ENCODE measurements at regions not wholly inside any gene's neighbourhood (a gene's known extent, or its start where the extent isn't known, plus 50 kb on each side); places are given as distances from the start of the nearest gene placed in this dataset.

- no peak overlapping the region for H3K4me3 ChIP-seq (ENCODE audit: extremely low read depth in 1 of 4, insufficient read depth in 2 of 4, low read depth in 3 of 4, low read length in 4 of 4)
- H3K27me3 ChIP-seq (replicated peaks in 1 of 4; ENCODE audit: control insufficient read depth in 3 of 4, extremely low read depth in 1 of 4, insufficient read depth in 3 of 4, low read length in 3 of 4), result no peaks in the 10 kb centered on the region
- H3K4me2 ChIP-seq (ENCODE audit: insufficient read depth in 1 of 2, low read depth in 2 of 2, low read length in 2 of 2), result no peak overlapping the region
- H2BK15ac ChIP-seq (ENCODE audit: low read length), result no peak overlapping the region
- no peak for DNase-seq (ENCODE audit: low read depth in 1 of 2, low spot score in 2 of 2)
- no peak overlapping the region for H3K18ac ChIP-seq (ENCODE audit: extremely low read depth, low read length)
- H3K36me3 ChIP-seq (ENCODE audit: control insufficient read depth in 2 of 4, insufficient read depth in 4 of 4, low read length in 3 of 4), result no peaks in the 10 kb centered on the region
- no peak overlapping the region for H3K56ac ChIP-seq (replicated peaks; ENCODE audit: insufficient read length, low read depth, low read length)
- H3K4ac ChIP-seq (replicated peaks; ENCODE audit: insufficient read length, low read depth, low read length), result no peak overlapping the region
- H3K79me1 ChIP-seq (ENCODE audit: low read depth, low read length), result no peaks in the 10 kb centered on the region
- no peak overlapping the region for H2BK12ac ChIP-seq (ENCODE audit: low read depth, low read length)
- H3K23ac ChIP-seq (ENCODE audit: insufficient read length), result no peak overlapping the region
- H2BK20ac ChIP-seq (ENCODE audit: low read length), result no peak overlapping the region
- FAIRE-seq, result no peak
- H4K5ac ChIP-seq (ENCODE audit: insufficient read length, low read depth, low read length), result no peak overlapping the region
- no peak overlapping the region for H4K8ac ChIP-seq (ENCODE audit: extremely low read depth, insufficient read depth, low read length)
- peaks cover 2 to 5% of the 10 kb centered on the region in 2 experiments; a peak in 1 of 4 replicates for H3K9me3 ChIP-seq (ENCODE audit: insufficient read depth in 2 of 2, low read depth in 1 of 2, low read length in 1 of 2)
- H2AK5ac ChIP-seq (ENCODE audit: low read depth, low read length), result no peak overlapping the region
- no peak overlapping the region for H3K27ac ChIP-seq (ENCODE audit: low read depth, low read length)
- H3K4me1 ChIP-seq (replicated peaks in 1 of 4; ENCODE audit: control insufficient read depth in 3 of 4, insufficient read depth in 4 of 4, low read length in 3 of 4), result no peaks in the 10 kb centered on the region; a peak in 1 of 7 replicates
- no peak overlapping the region for H3K14ac ChIP-seq (ENCODE audit: insufficient read length)
- H2BK5ac ChIP-seq (ENCODE audit: low read depth, low read length), result no peak overlapping the region
- CTCF ChIA-PET (ENCODE audit: partially characterized antibody), result interaction anchor here (0.6 to 0.8 kb wide), 2 partner anchors 187 to 237 kb away, joined by 3 read pairs; no protein-coding TSS in a partner anchor
- H2AFZ ChIP-seq (ENCODE audit: low read length), result no peak overlapping the region
- H3K23me2 ChIP-seq (ENCODE audit: low read depth, low read length), result peaks cover 3% of the 10 kb centered on the region; the same call in 1 of the 2 replicates
- POLR2A ChIA-PET (ENCODE audit: partially characterized antibody), result no interaction called here
- H3K79me2 ChIP-seq (ENCODE audit: control insufficient read depth in 1 of 2, insufficient read depth in 2 of 2, low read length in 2 of 2), result no peaks in the 10 kb centered on the region
- no peak overlapping the region for H3K9ac ChIP-seq (replicated peaks in 1 of 4; ENCODE audit: extremely low read depth in 1 of 4, low read depth in 3 of 4, low read length in 3 of 4)
- H4K20me1 ChIP-seq (replicated peaks in 1 of 2; ENCODE audit: control insufficient read depth in 1 of 2, insufficient read depth in 2 of 2, low read length in 2 of 2), result no peaks in the 10 kb centered on the region
- WGBS, 2 experiments (ENCODE audit: extremely low coverage in 1 of 2, insufficient coverage in 1 of 2, insufficient read length in 1 of 2, insufficient replicate concordance in 2 of 2, low coverage in 1 of 2, low lambda C conversion rate in 2 of 2, missing lambda C conversion rate in 1 of 2), result 93% methylated on average over 1 of the region's 1 CpG; no CpG with 5 or more reads in 1 of the 2 experiments
- no peak overlapping the region for H4K91ac ChIP-seq (replicated peaks; ENCODE audit: insufficient read length, low read length)
- H2BK120ac ChIP-seq (replicated peaks; ENCODE audit: low read depth, low read length), result no peak overlapping the region
- TF ChIP-seq RXRA (IDR thresholded peaks at IDR 0.05; ENCODE audit: insufficient read depth, low read depth, low read length), result no peak
- TF ChIP-seq RAD21 (IDR thresholded peaks at IDR 0.05 in 1 of 2, conservative IDR thresholded peaks at IDR 0.05 in 1 of 2; ENCODE audit: low read depth in 2 of 2, low read length in 2 of 2), result no peak
- no peak for TF ChIP-seq YY1 (IDR thresholded peaks at IDR 0.05; ENCODE audit: low read depth, low read length)
- no peak for TF ChIP-seq EP300 (IDR thresholded peaks at IDR 0.05; ENCODE audit: borderline replicate concordance in 1 of 2, low read depth in 2 of 2, low read length in 2 of 2)
- TF ChIP-seq JUN (IDR thresholded peaks at IDR 0.05; ENCODE audit: low read depth, low read length), result no peak
- no peak for TF ChIP-seq SIRT6 (IDR thresholded peaks at IDR 0.05; ENCODE audit: low read length)
- no peak for TF ChIP-seq POLR2A (IDR thresholded peaks at IDR 0.05; ENCODE audit: control extremely low read depth in 1 of 2, low read depth in 2 of 2, low read length in 2 of 2)
- TF ChIP-seq POU5F1 (IDR thresholded peaks at IDR 0.05; ENCODE audit: low read depth, low read length), result no peak
- no peak for TF ChIP-seq POLR2AphosphoS5 (IDR thresholded peaks at IDR 0.05; ENCODE audit: low read depth, low read length)
- no peak for TF ChIP-seq EZH2 (IDR thresholded peaks at IDR 0.05; ENCODE audit: low read depth, low read length, severe bottlenecking)
- TF ChIP-seq SP1 (IDR thresholded peaks at IDR 0.05; ENCODE audit: low read depth, low read length), result no peak
- no peak for TF ChIP-seq USF2 (IDR thresholded peaks at IDR 0.05; ENCODE audit: low read length)
- TF ChIP-seq BCL11A (IDR thresholded peaks at IDR 0.05; ENCODE audit: low read depth in 2 of 2, low read length in 2 of 2), result no peak
- no peak for TF ChIP-seq JUND (IDR thresholded peaks at IDR 0.05; ENCODE audit: low read length)
- TF ChIP-seq BACH1 (IDR thresholded peaks at IDR 0.05; ENCODE audit: low read length), result no peak
Measured at GRCh38 chr19:31986951-31987350, 358.5 kb upstream of the ZNF507 start.
